OCI-LY7 (cell line): ENCODE measurements at regions not wholly inside any gene's neighbourhood (a gene's known extent, or its start where the extent isn't known, plus 50 kb on each side); places are given as distances from the start of the nearest gene placed in this dataset.

Experiments
- CTCF ChIP-seq: fragments of 200-600 bp; sonication (generic); conservative IDR thresholded peaks from 2 replicates; pipeline ENCODE4 v1.5.1; 2014; ENCODE audit warnings: mild to moderate bottlenecking, antibody characterized with exemption, low read length, moderate library complexity, mixed read lengths
- EZH2phosphoT487 ChIP-seq: fragments of 200-600 bp; sonication (generic); IDR thresholded peaks from 2 replicates; pipeline ENCODE4 v1.6.1; 2018; ENCODE audit warnings: low read depth, borderline replicate concordance, mild to moderate bottlenecking, mixed run types, antibody characterized with exemption, low read length, moderate library complexity, mixed read lengths

- no peak for TF ChIP-seq CTCF
- no peak for TF ChIP-seq EZH2phosphoT487
Measured at GRCh38 chr22:27193636-27194035, 536.2 kb downstream of the MIAT start.
